Memory B cell (primary cell): ENCODE measurements at regions not wholly inside any gene's neighbourhood (a gene's known extent, or its start where the extent isn't known, plus 50 kb on each side); places are given as distances from the start of the nearest gene placed in this dataset.
"Not testable (repeated sequence)": the region's sequence is repeated elsewhere in the genome, so short reads cannot be mapped to it uniquely, and the experiment has no call there.

Experiments used
- ATAC-seq: fragments of 150-1000 bp; cut with Tn5 transposase; 2 replicates; pipeline ENCODE4 v1.10.0; 2021; ENCODE audit warnings: low read depth, mild to moderate bottlenecking, moderate library complexity
- DNase-seq, 2 donors: peaks; one replicate each; pipeline ENCODE4 v3.0.0; 2022; ENCODE audit warnings: low spot score in 2 of 2
- H3K27ac Mint-ChIP-seq: one replicate; pipeline ENCODE4 v1.8.0; 2022; ENCODE audit warnings: mild to moderate bottlenecking, moderate library complexity, mixed read lengths
- H3K27me3 Mint-ChIP-seq: one replicate; pipeline ENCODE4 v1.8.0; 2022; ENCODE audit warnings: mixed read lengths
- H3K36me3 Mint-ChIP-seq: one replicate; pipeline ENCODE4 v1.8.0; 2022; ENCODE audit warnings: mild to moderate bottlenecking, mixed read lengths
- H3K4me1 Mint-ChIP-seq: one replicate; pipeline ENCODE4 v1.8.0; 2022; ENCODE audit warnings: mixed read lengths
- H3K4me3 Mint-ChIP-seq: one replicate; pipeline ENCODE4 v1.8.0; 2022; ENCODE audit warnings: mild to moderate bottlenecking, moderate library complexity, mixed read lengths
- H3K9me3 Mint-ChIP-seq: one replicate; pipeline ENCODE4 v1.8.0; 2022; ENCODE audit warnings: mixed read lengths

DNA sequence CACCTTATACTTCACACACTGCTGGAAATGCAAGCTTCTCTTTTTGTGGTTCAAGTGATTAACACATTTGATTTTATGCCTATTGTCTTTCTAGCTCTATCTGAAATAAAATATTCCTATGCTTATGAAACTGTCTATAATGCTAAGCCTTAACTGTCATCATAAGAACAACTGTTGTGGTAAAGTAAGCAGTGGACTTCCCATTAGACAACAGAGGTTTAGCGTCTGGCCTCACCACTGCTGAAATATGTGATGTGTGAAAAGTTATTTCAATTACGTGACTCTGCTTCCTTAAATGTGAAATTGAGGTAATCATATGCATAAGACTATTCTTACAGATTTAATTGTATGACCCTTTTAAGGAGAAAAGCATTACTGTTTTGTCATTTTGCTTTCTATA, 140.2 kb upstream of the LYSMD4 start:
- Mint-ChIP-seq H3K27ac (no peak overlapping the region), H3K4me3 (no peak overlapping the region), H3K9me3 (no peaks in the 10 kb centered on the region), H3K36me3 (peaks cover 1% of the 10 kb centered on the region), H3K27me3 (no peaks in the 10 kb centered on the region), H3K4me1 (no peaks in the 10 kb centered on the region)
- ATAC-seq (no peak), DNase-seq (no peak)

DNA sequence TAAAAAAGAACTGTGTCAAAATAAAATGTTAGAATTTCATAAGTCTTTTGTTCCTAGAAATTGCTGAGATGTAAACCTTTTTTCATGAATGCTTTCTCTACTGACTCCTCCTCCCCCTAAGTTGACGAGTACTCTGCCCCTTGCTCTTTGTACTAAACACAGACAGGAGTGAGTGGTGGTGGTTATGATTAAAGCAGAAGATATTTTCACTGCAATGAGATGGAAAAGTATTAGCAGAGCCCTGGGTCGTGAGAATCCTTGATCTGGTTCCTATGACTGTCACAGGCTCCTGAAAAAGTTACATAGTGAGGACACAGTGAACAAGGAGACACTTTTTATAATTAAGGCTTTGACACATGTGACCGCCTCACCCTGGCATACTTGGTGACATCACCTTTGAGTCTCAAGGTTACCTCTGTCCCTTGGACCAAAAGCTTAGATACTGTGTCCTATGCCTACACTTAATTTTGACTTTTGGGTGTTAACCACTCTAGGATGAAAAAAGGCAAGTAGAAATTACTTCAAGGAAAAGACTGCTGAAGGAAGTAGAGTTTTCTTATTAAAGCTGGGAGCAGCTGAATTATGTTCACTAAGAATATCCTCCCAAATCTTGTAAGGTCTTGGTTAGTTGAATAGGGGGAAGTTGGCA, 130.4 kb upstream of the LYSMD4 start:
- no peak overlapping the region for H3K4me3 Mint-ChIP-seq
- H3K9me3 Mint-ChIP-seq, result no peaks in the 10 kb centered on the region
- DNase-seq (no peak), ATAC-seq (no peak)
- H3K36me3 Mint-ChIP-seq, result peaks cover 2% of the 10 kb centered on the region
- H3K4me1 Mint-ChIP-seq, result no peaks in the 10 kb centered on the region
- no peak overlapping the region for H3K27ac Mint-ChIP-seq
- H3K27me3 Mint-ChIP-seq, result no peaks in the 10 kb centered on the region

DNA sequence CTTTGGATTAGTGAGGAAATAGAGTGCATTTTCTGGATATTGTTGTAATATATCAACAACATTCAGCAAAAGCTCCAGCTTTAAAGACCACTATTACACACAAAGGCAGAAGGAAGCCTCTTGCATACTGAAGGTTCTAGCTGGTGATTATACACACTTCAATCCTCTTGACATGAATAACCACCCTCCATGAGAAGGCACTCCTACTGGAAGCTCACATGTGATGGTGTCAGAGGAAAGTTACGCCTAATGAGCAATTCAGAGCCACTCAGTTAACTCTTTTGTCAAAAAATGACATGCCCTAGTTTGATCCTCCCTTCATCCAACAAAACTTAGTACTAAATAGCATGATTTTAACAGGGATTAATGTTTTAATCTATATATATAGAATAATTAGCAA, 124.6 kb upstream of the LYSMD4 start:
- no peaks in the 10 kb centered on the region for H3K4me1 Mint-ChIP-seq
- H3K27ac Mint-ChIP-seq, result no peak overlapping the region

GRCh38 chr15:99850517-99850916, 117.3 kb upstream of the LYSMD4 start:
- H3K36me3 Mint-ChIP-seq, result peaks cover 2% of the 10 kb centered on the region
- H3K27ac Mint-ChIP-seq, result no peak overlapping the region
- H3K27me3 Mint-ChIP-seq, result no peaks in the 10 kb centered on the region
- ATAC-seq, result no peak
- no peak overlapping the region for H3K4me3 Mint-ChIP-seq
- no peak for DNase-seq
- no peaks in the 10 kb centered on the region for H3K9me3 Mint-ChIP-seq
- no peaks in the 10 kb centered on the region for H3K4me1 Mint-ChIP-seq

More for the DNA sequence above, 124.6 kb upstream of the LYSMD4 start:
- no peaks in the 10 kb centered on the region for H3K9me3 Mint-ChIP-seq
- H3K4me3 Mint-ChIP-seq, result no peak overlapping the region
- no peak for DNase-seq
- peaks cover 5% of the 10 kb centered on the region for H3K36me3 Mint-ChIP-seq
- peaks cover 3% of the 10 kb centered on the region for H3K27me3 Mint-ChIP-seq
- ATAC-seq, result no peak

- H3K36me3 Mint-ChIP-seq, result peaks cover 1% of the 10 kb centered on the region
- no peak for ATAC-seq
- H3K4me1 Mint-ChIP-seq, result no peaks in the 10 kb centered on the region
- no peak for DNase-seq
- H3K9me3 Mint-ChIP-seq, result no peaks in the 10 kb centered on the region
- no peak overlapping the region for H3K4me3 Mint-ChIP-seq
- H3K27me3 Mint-ChIP-seq, result no peaks in the 10 kb centered on the region
- no peak overlapping the region for H3K27ac Mint-ChIP-seq
These were observed 111.8 kb upstream of the LYSMD4 start for GRCh38 chr15:99845009-99845408.

- peaks cover 5% of the 10 kb centered on the region for H3K36me3 Mint-ChIP-seq
- DNase-seq (no peak), ATAC-seq (no peak)
- no peak overlapping the region for H3K27ac Mint-ChIP-seq
- H3K4me3 Mint-ChIP-seq, result no peak overlapping the region
- H3K4me1 Mint-ChIP-seq, result no peaks in the 10 kb centered on the region
- H3K9me3 Mint-ChIP-seq, result no peaks in the 10 kb centered on the region
- H3K27me3 Mint-ChIP-seq, result no peaks in the 10 kb centered on the region
These were observed 110.9 kb upstream of the LYSMD4 start for GRCh38 chr15:99844150-99844549.

DNA sequence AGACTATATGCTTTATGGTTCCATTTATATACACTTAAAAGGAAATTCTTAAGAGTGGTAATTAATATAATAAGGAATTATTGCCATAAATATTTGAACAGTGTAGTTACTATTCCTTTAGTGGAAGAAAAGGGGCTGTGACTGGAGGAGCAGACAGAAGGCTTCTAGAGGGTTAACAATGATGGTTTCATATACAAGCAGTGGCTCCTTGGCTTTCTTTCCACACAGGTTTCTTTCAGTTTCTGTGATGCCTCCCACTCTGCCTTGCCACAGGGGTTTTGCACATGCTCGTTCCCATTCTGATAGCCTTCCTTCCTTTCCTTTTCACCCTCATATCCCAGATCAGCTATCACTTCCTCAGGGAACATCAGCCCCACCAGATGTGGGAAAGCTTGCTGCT, 108.8 kb upstream of the LYSMD4 start:
- peaks cover 14% of the 10 kb centered on the region for H3K36me3 Mint-ChIP-seq
- no peaks in the 10 kb centered on the region for H3K27me3 Mint-ChIP-seq
- no peak overlapping the region for H3K4me3 Mint-ChIP-seq
- ATAC-seq (no peak), DNase-seq (no peak)
- no peak overlapping the region for H3K27ac Mint-ChIP-seq
- no peaks in the 10 kb centered on the region for H3K4me1 Mint-ChIP-seq
- H3K9me3 Mint-ChIP-seq, result no peaks in the 10 kb centered on the region

- Mint-ChIP-seq H3K36me3 (peaks cover 31% of the 10 kb centered on the region), H3K4me3 (no peak overlapping the region), H3K9me3 (peaks cover 5% of the 10 kb centered on the region), H3K27me3 (no peaks in the 10 kb centered on the region), H3K27ac (no peak overlapping the region), H3K4me1 (no peaks in the 10 kb centered on the region)
- no peak for DNase-seq
- ATAC-seq, result no peak
These were observed 93.0 kb upstream of the LYSMD4 start for GRCh38 chr15:99826157-99826780.

GRCh38 chr15:99823346-99823745, 90.1 kb upstream of the LYSMD4 start:
- DNase-seq, result no peak
- H3K4me1 Mint-ChIP-seq, result no peaks in the 10 kb centered on the region
- no peaks in the 10 kb centered on the region for H3K27me3 Mint-ChIP-seq
- peaks cover 5% of the 10 kb centered on the region for H3K9me3 Mint-ChIP-seq
- peaks cover 32% of the 10 kb centered on the region for H3K36me3 Mint-ChIP-seq
- no peak for ATAC-seq
- H3K27ac Mint-ChIP-seq, result no peak overlapping the region
- no peak overlapping the region for H3K4me3 Mint-ChIP-seq

- no peaks in the 10 kb centered on the region for H3K27me3 Mint-ChIP-seq
- ATAC-seq (no peak), DNase-seq (no peak)
- H3K27ac Mint-ChIP-seq, result no peak overlapping the region
- H3K4me3 Mint-ChIP-seq, result no peak overlapping the region
- peaks cover 3% of the 10 kb centered on the region for H3K9me3 Mint-ChIP-seq
- peaks cover 38% of the 10 kb centered on the region for H3K36me3 Mint-ChIP-seq
- H3K4me1 Mint-ChIP-seq, result peaks cover 5% of the 10 kb centered on the region
These were observed 86.9 kb upstream of the LYSMD4 start for GRCh38 chr15:99819981-99820718.

GRCh38 chr15:99818872-99819271, 85.6 kb upstream of the LYSMD4 start:
- ATAC-seq (no peak), DNase-seq (no peak)
- Mint-ChIP-seq H3K4me3 (no peak overlapping the region), H3K27me3 (no peaks in the 10 kb centered on the region), H3K9me3 (no peaks in the 10 kb centered on the region), H3K4me1 (peaks cover 5% of the 10 kb centered on the region), H3K36me3 (peaks cover 29% of the 10 kb centered on the region), H3K27ac (no peak overlapping the region)

DNA sequence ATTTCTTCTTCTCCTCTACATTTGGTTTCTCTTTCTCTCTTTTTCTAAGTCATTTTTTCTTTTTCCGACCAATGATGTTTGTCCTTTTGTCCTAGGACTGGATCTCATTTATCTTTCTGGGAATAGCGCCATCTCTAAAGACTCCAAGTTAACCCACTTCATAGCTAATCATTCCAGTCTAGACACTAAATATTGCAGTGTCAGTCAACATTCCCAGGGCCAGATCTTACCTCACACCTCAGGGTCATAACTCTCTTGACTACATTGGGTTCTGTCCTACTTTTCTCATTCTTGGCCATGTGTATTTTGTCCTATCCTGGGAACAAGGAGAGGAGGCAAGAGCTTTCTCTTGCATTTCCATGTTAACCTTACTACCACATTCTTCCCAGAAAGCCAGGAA, 83.6 kb upstream of the LYSMD4 start:
- H3K4me3 Mint-ChIP-seq, ATAC-seq, H3K4me1 Mint-ChIP-seq, DNase-seq, H3K27ac Mint-ChIP-seq, H3K9me3 Mint-ChIP-seq, H3K27me3 Mint-ChIP-seq: not testable (repeated sequence)
- peaks cover 29% of the 10 kb centered on the region for H3K36me3 Mint-ChIP-seq

GRCh38 chr15:99810663-99811062, 77.4 kb upstream of the LYSMD4 start:
- DNase-seq, H3K27ac Mint-ChIP-seq, H3K4me3 Mint-ChIP-seq, H3K27me3 Mint-ChIP-seq, ATAC-seq, H3K9me3 Mint-ChIP-seq: not testable (repeated sequence)
- peaks cover 11% of the 10 kb centered on the region for H3K36me3 Mint-ChIP-seq
- H3K4me1 Mint-ChIP-seq, result peaks cover 15% of the 10 kb centered on the region

- not testable (repeated sequence) for H3K9me3 Mint-ChIP-seq, H3K4me1 Mint-ChIP-seq, DNase-seq, H3K27ac Mint-ChIP-seq, H3K27me3 Mint-ChIP-seq, H3K4me3 Mint-ChIP-seq, ATAC-seq, H3K36me3 Mint-ChIP-seq
These were observed 66.6 kb upstream of the LYSMD4 start for GRCh38 chr15:99799854-99800250.
